CD14-positive monocyte (primary cell): ENCODE measurements at regions not wholly inside any gene's neighbourhood (a gene's known extent, or its start where the extent isn't known, plus 50 kb on each side); places are given as distances from the start of the nearest gene placed in this dataset.

Experiments used
- DNase-seq, 3 donors: peaks; one replicate each; pipeline ENCODE4 v3.0.0-alpha.2; 2011 to 2022
- H2AFZ ChIP-seq: 2 replicates; pipeline ENCODE4 v1.6.0; 2012; ENCODE audit warnings: mild to moderate bottlenecking, low read depth, low read length, inconsistent platforms; ENCODE audit not compliant: insufficient read depth, poor library complexity, severe bottlenecking
- H3K27ac ChIP-seq, 2 donors: 1 replicate in 1 of 2; 2 replicates in 1 of 2; pipeline ENCODE4 v1.5.1; 2012 to 2013; ENCODE audit warnings: low read length in 2 of 2, control low read depth in 1 of 2, inconsistent platforms in 1 of 2, low read depth in 1 of 2, mild to moderate bottlenecking in 1 of 2
- H3K27me3 ChIP-seq, 2 donors: one replicate each; pipeline versions ENCODE4 v1.6.0 to v1.6.1; 2011 to 2013; ENCODE audit warnings: low read length in 2 of 2; ENCODE audit not compliant: control insufficient read depth in 2 of 2, insufficient read depth in 2 of 2
- H3K36me3 ChIP-seq, 2 donors: replicated peaks in 1 of 2; 1 replicate in 1 of 2; 2 replicates in 1 of 2; pipeline versions ENCODE4 v1.5.1 to v1.6.1; 2012 to 2013; ENCODE audit warnings: low read length in 2 of 2, control low read depth in 1 of 2, inconsistent platforms in 1 of 2, mild to moderate bottlenecking in 1 of 2; ENCODE audit not compliant: insufficient read depth in 2 of 2, control insufficient read depth in 1 of 2
- H3K4me1 ChIP-seq, 2 donors: 1 replicate in 1 of 2; 2 replicates in 1 of 2; pipeline versions ENCODE4 v1.5.1 to v1.6.1; 2012 to 2013; ENCODE audit warnings: low read length in 2 of 2, control low read depth in 1 of 2, inconsistent platforms in 1 of 2, mild to moderate bottlenecking in 1 of 2, moderate library complexity in 1 of 2; ENCODE audit not compliant: insufficient read depth in 2 of 2, control insufficient read depth in 1 of 2
- H3K4me2 ChIP-seq: replicated peaks from 2 replicates; pipeline ENCODE3; 2012; ENCODE audit warnings: low read length, moderate library complexity, mild to moderate bottlenecking; ENCODE audit not compliant: poor library complexity, severe bottlenecking; ENCODE audit errors: extremely low read depth
- H3K4me3 ChIP-seq, 3 experiments: fragments of 200-600 bp in 1 of 3; sonication (generic) in 1 of 3; replicated peaks in 1 of 3; 1 replicate in 2 of 3; 2 replicates in 1 of 3; pipeline ENCODE4 v1.5.1; 2011 to 2013; ENCODE audit warnings: low read length in 3 of 3, mild to moderate bottlenecking in 3 of 3, control low read depth in 2 of 3, low read depth in 2 of 3, inconsistent platforms in 1 of 3, moderate library complexity in 1 of 3
- H3K79me2 ChIP-seq: 2 replicates; pipeline ENCODE4 v1.6.0; 2012; ENCODE audit warnings: mild to moderate bottlenecking, control low read depth, inconsistent platforms, low read length, moderate library complexity; ENCODE audit not compliant: insufficient read depth
- H3K9ac ChIP-seq: 2 replicates; pipeline ENCODE4 v1.6.0; 2017; ENCODE audit warnings: low read length, mild to moderate bottlenecking; ENCODE audit not compliant: insufficient read depth, poor library complexity, severe bottlenecking
- H3K9me3 ChIP-seq, 2 donors: replicated peaks in 1 of 2; 1 replicate in 1 of 2; 2 replicates in 1 of 2; pipeline versions ENCODE4 v1.5.1 to v1.6.1; 2012 to 2013; ENCODE audit warnings: low read length in 2 of 2, control low read depth in 1 of 2; ENCODE audit not compliant: control insufficient read depth in 1 of 2, insufficient read depth in 1 of 2
- H4K20me1 ChIP-seq: 2 replicates; pipeline ENCODE4 v1.6.0; 2012; ENCODE audit warnings: mild to moderate bottlenecking, low read length, control low read depth, moderate library complexity; ENCODE audit not compliant: insufficient read depth
- H3K27ac Mint-ChIP-seq, 7 donors: one replicate each; pipeline ENCODE4 v1.8.0; 2020; ENCODE audit warnings: mild to moderate bottlenecking in 7 of 7, mixed read lengths in 7 of 7, moderate library complexity in 6 of 7, inconsistent platforms in 2 of 7
- H3K27me3 Mint-ChIP-seq, 3 donors: one replicate each; pipeline ENCODE4 v1.8.0; 2021 to 2022; ENCODE audit warnings: low read depth in 3 of 3, mild to moderate bottlenecking in 3 of 3, mixed read lengths in 3 of 3, moderate library complexity in 3 of 3, inconsistent platforms in 1 of 3
- H3K36me3 Mint-ChIP-seq, 2 donors: one replicate each; pipeline ENCODE4 v1.8.0; 2020; ENCODE audit warnings: mixed read lengths in 2 of 2, inconsistent platforms in 1 of 2, mild to moderate bottlenecking in 1 of 2
- H3K4me1 Mint-ChIP-seq: one replicate; pipeline ENCODE4 v1.8.0; 2020; ENCODE audit warnings: mild to moderate bottlenecking, mixed read lengths
- H3K4me3 Mint-ChIP-seq, 2 donors: one replicate each; pipeline ENCODE4 v1.8.0; 2020; ENCODE audit warnings: mild to moderate bottlenecking in 2 of 2, mixed read lengths in 2 of 2, moderate library complexity in 1 of 2
- H3K9me3 Mint-ChIP-seq, 7 donors: one replicate each; pipeline ENCODE4 v1.8.0; 2020 to 2022; ENCODE audit warnings: mixed read lengths in 7 of 7, mild to moderate bottlenecking in 6 of 7, moderate library complexity in 6 of 7, inconsistent platforms in 2 of 7
- CTCF ChIP-seq: fragments of 200-600 bp; IDR thresholded peaks from one replicate; pipeline ENCODE4 v1.8.0; 2022; ENCODE audit warnings: antibody characterized with exemption, mild to moderate bottlenecking
- WGBS: methylation state at CpG from one replicate; pipeline ENCODE4 v1.1.5; 2013; ENCODE audit warnings: missing lambda C conversion rate; ENCODE audit not compliant: insufficient coverage; 5-methylcytosine and 5-hydroxymethylcytosine counted together
- intact Hi-C, 2 donors: fragments of 100-400 bp; cut with micrococcal nuclease; formaldehyde crosslinking; loops; one replicate each; pipeline versions ENCODE4 v1.15.0 to v1.15.1; 2023

- Mint-ChIP-seq H3K9me3 (no peaks in the 10 kb centered on the region), H3K4me3 (no peak overlapping the region), H3K36me3 (no peaks in the 10 kb centered on the region), H3K27ac (no peak overlapping the region), H3K4me1 (peaks cover 7% of the 10 kb centered on the region), H3K27me3 (peaks cover 4 to 8% (median 4%) of the 10 kb centered on the region in 3 donors)
- Histone ChIP-seq H3K4me2 (no peak overlapping the region), H4K20me1 (no peaks in the 10 kb centered on the region), H3K9ac (no peak overlapping the region), H3K9me3 (no peaks in the 10 kb centered on the region), H3K4me1 (peaks cover 0 to 4% of the 10 kb centered on the region in 2 donors), H3K27ac (no peak overlapping the region), H3K36me3 (no peaks in the 10 kb centered on the region), H3K27me3 (no peaks in the 10 kb centered on the region), H2AFZ (no peak overlapping the region), H3K79me2 (no peaks in the 10 kb centered on the region), H3K4me3 (no peak overlapping the region)
- TF ChIP-seq CTCF = no peak
- 93% methylated on average over 6 of the region's 10 CpGs for WGBS
- no peak for DNase-seq
- intact Hi-C loops = no loop called here
Measured at GRCh38 chr21:38165466-38166172, 91.2 kb upstream of the KCNJ15 start.

GRCh38 chr21:38166173-38166535 is 90.6 kb upstream of the KCNJ15 start:
- H3K9me3 Mint-ChIP-seq = no peaks in the 10 kb centered on the region
- H3K27me3 Mint-ChIP-seq = peaks cover 4 to 8% (median 4%) of the 10 kb centered on the region in 3 donors
- H3K27ac ChIP-seq = no peak overlapping the region
- WGBS = 95% methylated on average over 3 of the region's 7 CpGs
- no peaks in the 10 kb centered on the region for H3K9me3 ChIP-seq
- H3K36me3 ChIP-seq = no peaks in the 10 kb centered on the region
- no peak overlapping the region for H3K4me3 ChIP-seq
- no peak overlapping the region for H2AFZ ChIP-seq
- no peaks in the 10 kb centered on the region for H3K36me3 Mint-ChIP-seq
- H4K20me1 ChIP-seq = no peaks in the 10 kb centered on the region
- peaks cover 0 to 5% of the 10 kb centered on the region in 2 donors for H3K4me1 ChIP-seq
- H3K27me3 ChIP-seq = no peaks in the 10 kb centered on the region
- H3K79me2 ChIP-seq = no peaks in the 10 kb centered on the region
- H3K27ac Mint-ChIP-seq = no peak overlapping the region
- TF ChIP-seq CTCF = no peak
- no peak for DNase-seq
- peaks cover 9% of the 10 kb centered on the region for H3K4me1 Mint-ChIP-seq
- H3K4me3 Mint-ChIP-seq = no peak overlapping the region
- intact Hi-C loops = no loop called here
- no peak overlapping the region for H3K9ac ChIP-seq
- H3K4me2 ChIP-seq = no peak overlapping the region
